GM10266 (cell line): ENCODE measurements at regions not wholly inside any gene's neighbourhood (a gene's known extent, or its start where the extent isn't known, plus 50 kb on each side); places are given as distances from the start of the nearest gene placed in this dataset.

Experiments used
- DNase-seq: peaks from one replicate; pipeline ENCODE4 v3.0.0; 2012; ENCODE audit errors: extremely low spot score
- TF ChIP-seq, protein P1 (sequence below): IDR thresholded peaks from 2 replicates; pipeline ENCODE4 v1.5.1; 2012; ENCODE audit warnings: mild to moderate bottlenecking, low read depth; ENCODE audit not compliant: control insufficient read depth, insufficient read depth; ENCODE audit errors: missing control alignments

DNA sequence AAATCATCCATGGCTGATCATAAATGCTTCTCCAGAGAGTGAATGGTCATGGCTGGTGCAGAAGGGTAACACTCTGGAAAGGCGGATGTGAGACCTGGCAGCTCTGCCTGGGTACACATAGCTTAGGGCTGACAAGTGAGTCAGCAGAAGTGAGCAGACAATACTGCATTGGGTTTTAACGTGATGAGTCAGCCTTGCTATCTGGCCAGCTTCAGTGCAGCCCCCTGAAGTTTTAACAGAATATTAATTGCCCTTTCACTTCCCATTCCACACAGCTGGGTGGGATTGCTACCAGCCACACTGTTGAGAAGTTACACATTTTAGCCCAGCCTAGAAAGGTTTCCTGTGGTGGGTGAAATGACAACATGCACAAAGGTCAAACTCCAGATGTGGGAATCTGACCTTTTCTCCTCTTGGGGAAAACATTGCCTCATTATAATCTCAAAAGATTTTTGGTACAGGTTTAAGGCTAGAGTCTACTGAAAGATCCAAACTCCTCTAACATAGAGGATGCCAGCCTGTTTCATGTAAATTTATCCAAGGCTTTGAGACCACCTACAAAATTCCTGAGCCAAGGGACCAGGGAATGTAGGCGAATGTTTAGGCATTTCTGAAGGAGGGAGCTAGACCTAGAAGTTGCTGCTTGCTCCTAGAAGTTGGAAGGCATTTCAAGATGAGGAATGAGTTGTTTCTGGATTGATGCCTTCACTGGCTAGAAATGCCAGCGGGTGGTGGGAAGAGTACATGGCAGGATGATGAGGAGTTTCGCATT is 230.3 kb upstream of the PGRMC2 start:
- TF ChIP-seq, protein P1, sequence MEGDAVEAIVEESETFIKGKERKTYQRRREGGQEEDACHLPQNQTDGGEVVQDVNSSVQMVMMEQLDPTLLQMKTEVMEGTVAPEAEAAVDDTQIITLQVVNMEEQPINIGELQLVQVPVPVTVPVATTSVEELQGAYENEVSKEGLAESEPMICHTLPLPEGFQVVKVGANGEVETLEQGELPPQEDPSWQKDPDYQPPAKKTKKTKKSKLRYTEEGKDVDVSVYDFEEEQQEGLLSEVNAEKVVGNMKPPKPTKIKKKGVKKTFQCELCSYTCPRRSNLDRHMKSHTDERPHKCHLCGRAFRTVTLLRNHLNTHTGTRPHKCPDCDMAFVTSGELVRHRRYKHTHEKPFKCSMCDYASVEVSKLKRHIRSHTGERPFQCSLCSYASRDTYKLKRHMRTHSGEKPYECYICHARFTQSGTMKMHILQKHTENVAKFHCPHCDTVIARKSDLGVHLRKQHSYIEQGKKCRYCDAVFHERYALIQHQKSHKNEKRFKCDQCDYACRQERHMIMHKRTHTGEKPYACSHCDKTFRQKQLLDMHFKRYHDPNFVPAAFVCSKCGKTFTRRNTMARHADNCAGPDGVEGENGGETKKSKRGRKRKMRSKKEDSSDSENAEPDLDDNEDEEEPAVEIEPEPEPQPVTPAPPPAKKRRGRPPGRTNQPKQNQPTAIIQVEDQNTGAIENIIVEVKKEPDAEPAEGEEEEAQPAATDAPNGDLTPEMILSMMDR = no peak
- DNase-seq = peak; percentile 59

- TF ChIP-seq, protein P1 = no peak
- DNase-seq = no peak
Measured at GRCh38 chr4:128517096-128517738, 229.6 kb upstream of the PGRMC2 start.

DNA sequence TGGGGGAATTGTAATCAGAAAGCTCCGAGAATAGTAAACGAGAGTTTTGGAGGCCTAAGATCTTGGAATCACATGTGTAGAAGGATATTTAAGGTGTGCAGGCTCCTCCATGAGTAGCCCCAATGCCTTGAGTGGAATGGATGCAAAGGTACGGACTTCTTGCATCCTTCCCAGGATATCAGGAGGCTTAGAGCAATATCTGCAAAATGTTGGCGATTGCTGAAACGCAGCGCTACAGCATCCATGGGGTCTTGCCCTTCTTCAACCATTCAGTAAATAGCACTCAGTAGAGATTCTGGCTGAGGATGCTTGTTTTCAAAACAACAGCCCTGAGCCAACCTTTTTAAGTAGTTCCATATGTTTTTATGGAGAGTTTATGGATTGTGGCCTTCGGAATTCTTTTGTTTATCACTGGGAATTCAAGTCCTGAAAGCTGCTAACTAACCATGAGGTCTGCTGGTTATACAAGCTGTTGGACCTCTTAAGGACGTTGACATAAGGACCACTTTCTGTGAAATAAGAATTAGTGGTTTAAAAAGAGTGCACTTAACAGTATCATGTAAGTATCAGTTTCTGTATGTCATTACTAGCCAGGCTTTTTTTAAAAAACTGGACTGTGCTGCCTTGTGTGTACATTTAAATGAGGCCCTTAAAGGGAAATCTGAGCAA is 228.8 kb upstream of the PGRMC2 start:
- TF ChIP-seq, protein P1 = no peak
- peak; percentile 24 for DNase-seq

- TF ChIP-seq, protein P1 = no peak
- DNase-seq = no peak
Measured at GRCh38 chr4:128513664-128514484, 226.3 kb upstream of the PGRMC2 start.

- TF ChIP-seq, protein P1 = no peak
Measured at GRCh38 chr4:128512767-128513322, 225.2 kb upstream of the PGRMC2 start.

DNA sequence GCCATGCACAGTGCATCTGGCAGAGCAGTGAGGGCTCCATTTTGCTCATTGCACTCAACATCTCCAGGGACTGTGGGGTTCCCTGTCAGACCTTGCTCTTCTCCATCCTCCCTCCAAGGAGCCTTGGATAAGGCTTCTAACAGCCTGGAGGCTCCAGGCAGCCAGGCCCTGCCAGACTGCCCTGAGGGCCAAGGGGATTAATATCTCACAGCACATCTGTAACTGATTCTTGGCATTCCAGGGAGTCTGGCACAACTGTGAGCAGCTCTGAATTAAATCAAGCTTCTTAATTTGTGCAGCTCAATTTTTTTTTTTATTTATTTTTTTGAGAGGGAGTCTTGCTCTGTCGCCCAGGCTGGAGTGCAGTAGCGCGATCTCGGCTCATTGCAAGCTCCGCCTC is 224.5 kb upstream of the PGRMC2 start:
- no peak for DNase-seq
- TF ChIP-seq, protein P1 = no peak

More at GRCh38 chr4:128512767-128513322, 225.2 kb upstream of the PGRMC2 start:
- no peak for DNase-seq
